Esophagus mucosa (tissue), 1 donor: ENCODE measurements at regions not wholly inside any gene's neighbourhood (a gene's known extent, or its start where the extent isn't known, plus 50 kb on each side); places are given as distances from the start of the nearest gene placed in this dataset.
"Not testable (repeated sequence)": the region's sequence is repeated elsewhere in the genome, so short reads cannot be mapped to it uniquely, and the experiment has no call there.

Source experiments
- ATAC-seq: fragments of 200-7000 bp; cut with Tn5 transposase; one replicate; pipeline ENCODE4 v1.9.1; 2020
- donor health status: DM: yes; HTN: yes; CAD: no.

- no peak for ATAC-seq
Measured at GRCh38 chr7:136403591-136403990, 426.4 kb upstream of the MTPN start.

GRCh38 chr7:136400877-136401276, 423.7 kb upstream of the MTPN start:
- ATAC-seq, result no peak

- no peak for ATAC-seq
Measured at GRCh38 chr7:136399385-136399784, 422.2 kb upstream of the MTPN start.

- no peak for ATAC-seq
Measured at GRCh38 chr7:136392856-136393255, 415.7 kb upstream of the MTPN start.

GRCh38 chr7:136391371-136391770, 414.2 kb upstream of the MTPN start:
- ATAC-seq, result no peak

- no peak for ATAC-seq
Measured at GRCh38 chr7:136389933-136390332, 412.8 kb upstream of the MTPN start.

GRCh38 chr7:136386876-136387275, 409.7 kb upstream of the MTPN start:
- ATAC-seq, result no peak

GRCh38 chr7:136371409-136371808, 394.2 kb upstream of the MTPN start:
- ATAC-seq, result not testable (repeated sequence)

- ATAC-seq, result no peak
Measured at GRCh38 chr7:136370137-136370536, 393.0 kb upstream of the MTPN start.

GRCh38 chr7:136369225-136369624, 392.1 kb upstream of the MTPN start:
- ATAC-seq, result no peak

GRCh38 chr7:136359333-136359903, 382.3 kb upstream of the MTPN start:
- no peak for ATAC-seq

GRCh38 chr7:136353287-136353686, 376.1 kb upstream of the MTPN start:
- ATAC-seq, result no peak

GRCh38 chr7:136348542-136349192, 371.5 kb upstream of the MTPN start:
- no peak for ATAC-seq

- no peak for ATAC-seq
Measured at GRCh38 chr7:136348142-136348541, 371.0 kb upstream of the MTPN start.

- no peak for ATAC-seq
Measured at GRCh38 chr7:136347488-136347887, 370.3 kb upstream of the MTPN start.

- ATAC-seq, result no peak
Measured at GRCh38 chr7:136342251-136342650, 365.1 kb upstream of the MTPN start.

GRCh38 chr7:136339464-136339863, 362.3 kb upstream of the MTPN start:
- no peak for ATAC-seq

- ATAC-seq, result no peak
Measured at GRCh38 chr7:136336932-136337331, 359.8 kb upstream of the MTPN start.

GRCh38 chr7:136333636-136334035, 356.5 kb upstream of the MTPN start:
- ATAC-seq, result no peak

- no peak for ATAC-seq
Measured at GRCh38 chr7:136326045-136326609, 349.0 kb upstream of the MTPN start.

GRCh38 chr7:136325578-136325977, 348.4 kb upstream of the MTPN start:
- no peak for ATAC-seq

GRCh38 chr7:136325027-136325426, 347.9 kb upstream of the MTPN start:
- no peak for ATAC-seq

- no peak for ATAC-seq
Measured at GRCh38 chr7:136324073-136324704, 347.0 kb upstream of the MTPN start.

GRCh38 chr7:136312592-136312991, 335.4 kb upstream of the MTPN start:
- no peak for ATAC-seq
